Uterus (tissue), 3 donors: ENCODE measurements at regions not wholly inside any gene's neighbourhood (a gene's known extent, or its start where the extent isn't known, plus 50 kb on each side); places are given as distances from the start of the nearest gene placed in this dataset.

ENCODE experiments used
- DNase-seq, 2 donors: peaks; one replicate each; pipeline ENCODE4 v3.0.0-alpha.2; 2019 to 2020
- H3K27ac ChIP-seq, 2 donors: fragments of 200-600 bp; sonication (generic); 1 replicate in 1 of 2; 2 replicates in 1 of 2; pipeline ENCODE4 v1.5.1; 2016 to 2018
- H3K27me3 ChIP-seq, 2 donors: fragments of 200-600 bp; sonication (generic); one replicate each; pipeline ENCODE4 v1.5.1; 2018 to 2019; ENCODE audit warnings: control low read depth in 1 of 2
- H3K36me3 ChIP-seq, 2 donors: fragments of 200-600 bp; sonication (generic); one replicate each; pipeline ENCODE4 v1.5.1; 2019; ENCODE audit warnings: control low read depth in 1 of 2
- H3K4me1 ChIP-seq, 2 donors: fragments of 200-600 bp; sonication (generic); one replicate each; pipeline ENCODE4 v1.5.1; 2018 to 2019; ENCODE audit warnings: control low read depth in 1 of 2
- H3K4me3 ChIP-seq, 2 donors: fragments of 200-600 bp; sonication (generic); 1 replicate in 1 of 2; 2 replicates in 1 of 2; pipeline ENCODE4 v1.5.1; 2018 to 2019; ENCODE audit warnings: mild to moderate bottlenecking in 1 of 2
- H3K9me3 ChIP-seq, 2 donors: fragments of 200-600 bp; sonication (generic); one replicate each; pipeline ENCODE4 v1.5.1; 2019; ENCODE audit warnings: control low read depth in 1 of 2
- CTCF ChIP-seq, 4 experiments: fragments of 200-600 bp in 2 of 4; fragments of 450-650 bp in 2 of 4; sonication (generic) in 2 of 4; IDR thresholded peaks; one replicate each; pipeline ENCODE4 v1.5.1; 2016 to 2019; ENCODE audit warnings: antibody characterized with exemption in 4 of 4, mild to moderate bottlenecking in 2 of 4, moderate library complexity in 1 of 4
- POLR2A ChIP-seq, 2 donors: fragments of 450-650 bp; IDR thresholded peaks; one replicate each; pipeline ENCODE4 v1.6.1; 2016; ENCODE audit warnings: antibody characterized with exemption in 2 of 2, mild to moderate bottlenecking in 1 of 2, moderate library complexity in 1 of 2
- intact Hi-C: fragments of 100-400 bp; cut with DNase I; formaldehyde crosslinking; loops from one replicate; pipeline ENCODE4 v1.15.1; 2023; ENCODE audit warnings: low total_unique reads
- donor health status: DM: yes; HTN: yes; CAD: no.

- Histone ChIP-seq H3K27ac (no peak overlapping the region), H3K4me1 (no peaks in the 10 kb centered on the region), H3K36me3 (no peaks in the 10 kb centered on the region), H3K27me3 (no peaks in the 10 kb centered on the region), H3K4me3 (no peak overlapping the region), H3K9me3 (no peaks in the 10 kb centered on the region)
- no peak for TF ChIP-seq CTCF (IDR thresholded peaks at IDR 0.05)
- TF ChIP-seq POLR2A (IDR thresholded peaks at IDR 0.05): no peak
- intact Hi-C loops: no loop called here
- DNase-seq: no peak
Measured at GRCh38 chr18:78610179-78610578, 369.4 kb upstream of the SALL3 start.

GRCh38 chr18:78611201-78611800, 368.3 kb upstream of the SALL3 start:
- no peaks in the 10 kb centered on the region for H3K27me3 ChIP-seq
- H3K9me3 ChIP-seq: no peaks in the 10 kb centered on the region
- intact Hi-C loops: no loop called here
- no peaks in the 10 kb centered on the region for H3K36me3 ChIP-seq
- no peak for DNase-seq
- TF ChIP-seq CTCF (IDR thresholded peaks at IDR 0.05) (no peak), POLR2A (IDR thresholded peaks at IDR 0.05) (no peak)
- no peak overlapping the region for H3K27ac ChIP-seq
- no peaks in the 10 kb centered on the region for H3K4me1 ChIP-seq
- H3K4me3 ChIP-seq: no peak overlapping the region

- Histone ChIP-seq H3K4me1 (no peaks in the 10 kb centered on the region), H3K36me3 (no peaks in the 10 kb centered on the region), H3K4me3 (no peak overlapping the region), H3K9me3 (no peaks in the 10 kb centered on the region), H3K27me3 (no peaks in the 10 kb centered on the region), H3K27ac (no peak overlapping the region)
- TF ChIP-seq CTCF (IDR thresholded peaks at IDR 0.05) (no peak), POLR2A (IDR thresholded peaks at IDR 0.05) (no peak)
- intact Hi-C loops: no loop called here
- DNase-seq: no peak
Measured at GRCh38 chr18:78611869-78612268, 367.7 kb upstream of the SALL3 start.

- no peaks in the 10 kb centered on the region for H3K36me3 ChIP-seq
- H3K27ac ChIP-seq: no peak overlapping the region
- TF ChIP-seq POLR2A (IDR thresholded peaks at IDR 0.05): no peak
- no peak for TF ChIP-seq CTCF (IDR thresholded peaks at IDR 0.05)
- intact Hi-C loops: no loop called here
- no peaks in the 10 kb centered on the region for H3K4me1 ChIP-seq
- no peaks in the 10 kb centered on the region for H3K27me3 ChIP-seq
- H3K9me3 ChIP-seq: no peaks in the 10 kb centered on the region
- DNase-seq: no peak
- H3K4me3 ChIP-seq: no peak overlapping the region
Measured at GRCh38 chr18:78612318-78612717, 367.3 kb upstream of the SALL3 start.

- no peaks in the 10 kb centered on the region for H3K36me3 ChIP-seq
- no peak overlapping the region for H3K27ac ChIP-seq
- no peak for DNase-seq
- intact Hi-C loops: no loop called here
- H3K4me3 ChIP-seq: no peak overlapping the region
- H3K27me3 ChIP-seq: no peaks in the 10 kb centered on the region
- H3K4me1 ChIP-seq: no peaks in the 10 kb centered on the region
- TF ChIP-seq CTCF (IDR thresholded peaks at IDR 0.05) (no peak), POLR2A (IDR thresholded peaks at IDR 0.05) (no peak)
- H3K9me3 ChIP-seq: no peaks in the 10 kb centered on the region
Measured at GRCh38 chr18:78612801-78613200, 366.8 kb upstream of the SALL3 start.
